Hepatocyte (in vitro differentiated cells): ENCODE measurements at regions not wholly inside any gene's neighbourhood (a gene's known extent, or its start where the extent isn't known, plus 50 kb on each side); places are given as distances from the start of the nearest gene placed in this dataset.

ENCODE experiments used
- EZH2 ChIP-seq: fragments of 200-600 bp; sonication (generic); IDR thresholded peaks from 2 replicates; pipeline ENCODE4 v1.6.1; 2016; ENCODE audit warnings: antibody characterized with exemption, mild to moderate bottlenecking, borderline replicate concordance
- TF ChIP-seq, protein P1 (sequence below): fragments of 200-600 bp; sonication (generic); IDR thresholded peaks from 2 replicates; pipeline ENCODE4 v1.5.1; 2016; ENCODE audit warnings: antibody characterized with exemption, mild to moderate bottlenecking; ENCODE audit not compliant: poor library complexity

DNA sequence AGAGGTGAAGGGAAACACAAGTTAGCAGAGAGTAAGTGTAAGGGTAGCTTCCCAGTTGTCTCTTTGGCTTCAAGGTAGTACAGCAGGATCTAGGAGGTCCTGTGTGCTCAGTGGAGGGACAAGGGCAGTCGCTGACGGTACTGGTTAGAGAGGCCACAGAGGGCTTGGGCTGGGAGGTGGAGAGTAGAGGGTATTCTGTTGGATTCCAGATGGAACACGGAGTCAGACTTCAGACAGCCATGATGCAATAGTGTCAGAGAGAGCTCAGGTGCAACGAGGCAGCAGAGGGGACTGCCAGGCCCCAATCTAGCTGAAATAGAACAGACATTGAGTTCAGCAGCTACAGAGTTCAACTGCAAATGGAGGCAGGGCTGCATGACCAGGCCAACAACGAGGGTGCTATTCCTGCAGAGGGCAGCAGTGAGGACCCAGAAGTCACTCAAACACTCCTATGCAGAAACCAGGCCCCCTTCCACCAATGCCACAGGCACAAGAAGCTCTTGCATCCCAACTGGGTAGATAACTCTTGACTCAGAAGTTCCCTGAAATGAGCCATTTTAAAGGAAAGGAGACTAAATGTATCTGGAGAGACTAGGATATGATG is 325.0 kb upstream of the ESRRG start:
- TF ChIP-seq EZH2 = no peak
- TF ChIP-seq, protein P1, sequence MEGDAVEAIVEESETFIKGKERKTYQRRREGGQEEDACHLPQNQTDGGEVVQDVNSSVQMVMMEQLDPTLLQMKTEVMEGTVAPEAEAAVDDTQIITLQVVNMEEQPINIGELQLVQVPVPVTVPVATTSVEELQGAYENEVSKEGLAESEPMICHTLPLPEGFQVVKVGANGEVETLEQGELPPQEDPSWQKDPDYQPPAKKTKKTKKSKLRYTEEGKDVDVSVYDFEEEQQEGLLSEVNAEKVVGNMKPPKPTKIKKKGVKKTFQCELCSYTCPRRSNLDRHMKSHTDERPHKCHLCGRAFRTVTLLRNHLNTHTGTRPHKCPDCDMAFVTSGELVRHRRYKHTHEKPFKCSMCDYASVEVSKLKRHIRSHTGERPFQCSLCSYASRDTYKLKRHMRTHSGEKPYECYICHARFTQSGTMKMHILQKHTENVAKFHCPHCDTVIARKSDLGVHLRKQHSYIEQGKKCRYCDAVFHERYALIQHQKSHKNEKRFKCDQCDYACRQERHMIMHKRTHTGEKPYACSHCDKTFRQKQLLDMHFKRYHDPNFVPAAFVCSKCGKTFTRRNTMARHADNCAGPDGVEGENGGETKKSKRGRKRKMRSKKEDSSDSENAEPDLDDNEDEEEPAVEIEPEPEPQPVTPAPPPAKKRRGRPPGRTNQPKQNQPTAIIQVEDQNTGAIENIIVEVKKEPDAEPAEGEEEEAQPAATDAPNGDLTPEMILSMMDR = peak; percentile 11
